OCI-LY7 (cell line): ENCODE measurements at regions not wholly inside any gene's neighbourhood (a gene's known extent, or its start where the extent isn't known, plus 50 kb on each side); places are given as distances from the start of the nearest gene placed in this dataset.

Experiments used
- BruUV-seq: library from RNA; stranded (reverse); fragments of 400-500 nt; replicated peaks from 2 replicates; lab custom pipeline; 2021; lab: Mats Ljungman, UMichigan
- CTCF ChIA-PET: fragments of 300-600 bp; sonication (Branson Sonifier 250); formaldehyde crosslinking; loops from one replicate; lab custom pipeline; 2022; ENCODE audit warnings: antibody characterized with exemption; ENCODE audit not compliant: unreplicated experiment; lab: Charles Lee
- POLR2A ChIA-PET: fragments of 300-600 bp; sonication (Branson Sonifier 250); formaldehyde crosslinking; loops from one replicate; lab custom pipeline; 2022; ENCODE audit warnings: antibody characterized with exemption; lab: Charles Lee
- DNase-seq: peaks from one replicate; pipeline ENCODE4 v3.0.0-alpha.2; 2015; ENCODE audit warnings: low spot score
- H2AFZ ChIP-seq: fragments of 200-600 bp; sonication (generic), shearing (Covaris generic); 2 replicates; pipeline ENCODE4 v1.6.1; 2014; ENCODE audit warnings: mild to moderate bottlenecking, antibody characterized with exemption, low read length, moderate library complexity
- H3K27ac ChIP-seq: fragments of 200-600 bp; sonication (generic); 2 replicates; pipeline ENCODE4 v1.5.1; 2014; ENCODE audit warnings: mixed run types, low read depth, mild to moderate bottlenecking, moderate library complexity, low read length, inconsistent platforms; ENCODE audit not compliant: poor library complexity, severe bottlenecking
- H3K36me3 ChIP-seq: fragments of 200-600 bp; sonication (generic); 2 replicates; pipeline ENCODE4 v1.6.1; 2014; ENCODE audit warnings: mild to moderate bottlenecking, antibody characterized with exemption, low read length, moderate library complexity, mixed read lengths; ENCODE audit not compliant: insufficient read depth
- H3K4me1 ChIP-seq: fragments of 200-600 bp; sonication (generic); 2 replicates; pipeline ENCODE4 v1.5.1; 2014; ENCODE audit warnings: mild to moderate bottlenecking, low read length; ENCODE audit not compliant: insufficient read depth, poor library complexity, severe bottlenecking
- H3K4me2 ChIP-seq: fragments of 200-600 bp; sonication (generic); 2 replicates; pipeline ENCODE4 v1.6.1; 2014; ENCODE audit warnings: mild to moderate bottlenecking, low read length
- H3K4me3 ChIP-seq: fragments of 200-600 bp; sonication (generic); 2 replicates; pipeline ENCODE4 v1.5.1; 2014; ENCODE audit warnings: mild to moderate bottlenecking, low read depth, low read length; ENCODE audit not compliant: poor library complexity, severe bottlenecking
- H3K79me2 ChIP-seq: fragments of 200-600 bp; sonication (generic); 2 replicates; pipeline ENCODE4 v1.6.1; 2016; ENCODE audit warnings: low read depth, mild to moderate bottlenecking, low read length, moderate library complexity, mixed read lengths; ENCODE audit not compliant: insufficient read depth
- H3K9me2 ChIP-seq: fragments of 200-600 bp; sonication (generic); 2 replicates; pipeline ENCODE4 v1.6.1; 2016; ENCODE audit warnings: mild to moderate bottlenecking, low read length, mixed read lengths; ENCODE audit not compliant: insufficient read depth
- H3K9me3 ChIP-seq: fragments of 200-600 bp; sonication (generic); 2 replicates; pipeline ENCODE4 v1.6.1; 2014; ENCODE audit warnings: mild to moderate bottlenecking, mixed run types, low read length, mixed read lengths
- H4K20me1 ChIP-seq: fragments of 200-600 bp; sonication (generic); 2 replicates; pipeline ENCODE4 v1.6.1; 2014; ENCODE audit warnings: mild to moderate bottlenecking, antibody characterized with exemption, low read length, moderate library complexity, mixed read lengths; ENCODE audit not compliant: insufficient read depth
- EZH2phosphoT487 ChIP-seq: fragments of 200-600 bp; sonication (generic); IDR thresholded peaks from 2 replicates; pipeline ENCODE4 v1.6.1; 2018; ENCODE audit warnings: low read depth, borderline replicate concordance, mild to moderate bottlenecking, mixed run types, antibody characterized with exemption, low read length, moderate library complexity, mixed read lengths
- intact Hi-C: fragments of 100-400 bp; cut with micrococcal nuclease; formaldehyde crosslinking; loops from one replicate; pipeline ENCODE4 v1.10.0; 2022; ENCODE audit not compliant: unreplicated experiment
- TF ChIP-seq, protein P1 (sequence below): fragments of 200-600 bp; sonication (generic); conservative IDR thresholded peaks from 2 replicates; pipeline ENCODE4 v1.5.1; 2014; ENCODE audit warnings: mild to moderate bottlenecking, antibody characterized with exemption, low read length, moderate library complexity, mixed read lengths

GRCh38 chr2:215699018-215699417, 263.1 kb upstream of the FN1 start:
- H3K4me1 ChIP-seq: no peaks in the 10 kb centered on the region
- DNase-seq: no peak
- POLR2A ChIA-PET: no interaction called here
- no peak overlapping the region for H3K27ac ChIP-seq
- no TSS peak for BruUV-seq
- no peaks in the 10 kb centered on the region for H3K36me3 ChIP-seq
- H4K20me1 ChIP-seq: no peaks in the 10 kb centered on the region
- H3K4me2 ChIP-seq: no peak overlapping the region
- no peak overlapping the region for H2AFZ ChIP-seq
- intact Hi-C loops: no loop called here
- no peak overlapping the region for H3K4me3 ChIP-seq
- CTCF ChIA-PET: no interaction called here
- H3K9me2 ChIP-seq: no peaks in the 10 kb centered on the region
- TF ChIP-seq, protein P1, sequence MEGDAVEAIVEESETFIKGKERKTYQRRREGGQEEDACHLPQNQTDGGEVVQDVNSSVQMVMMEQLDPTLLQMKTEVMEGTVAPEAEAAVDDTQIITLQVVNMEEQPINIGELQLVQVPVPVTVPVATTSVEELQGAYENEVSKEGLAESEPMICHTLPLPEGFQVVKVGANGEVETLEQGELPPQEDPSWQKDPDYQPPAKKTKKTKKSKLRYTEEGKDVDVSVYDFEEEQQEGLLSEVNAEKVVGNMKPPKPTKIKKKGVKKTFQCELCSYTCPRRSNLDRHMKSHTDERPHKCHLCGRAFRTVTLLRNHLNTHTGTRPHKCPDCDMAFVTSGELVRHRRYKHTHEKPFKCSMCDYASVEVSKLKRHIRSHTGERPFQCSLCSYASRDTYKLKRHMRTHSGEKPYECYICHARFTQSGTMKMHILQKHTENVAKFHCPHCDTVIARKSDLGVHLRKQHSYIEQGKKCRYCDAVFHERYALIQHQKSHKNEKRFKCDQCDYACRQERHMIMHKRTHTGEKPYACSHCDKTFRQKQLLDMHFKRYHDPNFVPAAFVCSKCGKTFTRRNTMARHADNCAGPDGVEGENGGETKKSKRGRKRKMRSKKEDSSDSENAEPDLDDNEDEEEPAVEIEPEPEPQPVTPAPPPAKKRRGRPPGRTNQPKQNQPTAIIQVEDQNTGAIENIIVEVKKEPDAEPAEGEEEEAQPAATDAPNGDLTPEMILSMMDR: no peak
- TF ChIP-seq EZH2phosphoT487: no peak
- no peaks in the 10 kb centered on the region for H3K9me3 ChIP-seq
- H3K79me2 ChIP-seq: no peaks in the 10 kb centered on the region

DNA sequence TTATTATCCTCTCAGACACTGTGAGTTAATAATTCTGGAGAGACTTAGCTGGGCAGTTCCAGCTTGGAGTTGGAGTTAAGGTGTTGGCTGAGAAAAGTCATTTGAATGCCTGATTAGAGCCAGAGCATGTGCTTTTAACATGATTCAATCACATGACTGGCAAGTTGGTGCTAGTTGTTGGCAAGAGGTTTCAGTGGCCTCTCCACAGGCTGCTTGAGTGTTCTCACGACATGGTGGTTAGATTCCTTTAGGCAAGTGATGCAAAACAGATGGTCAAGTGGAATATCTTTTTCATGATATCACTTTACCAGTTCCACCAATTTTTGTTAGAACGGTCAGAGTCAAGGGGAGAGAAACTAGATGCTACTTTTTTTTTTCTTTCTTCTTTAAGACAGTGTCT, 262.7 kb upstream of the FN1 start:
- intact Hi-C loops: no loop called here
- DNase-seq: no peak
- H3K27ac ChIP-seq: no peak overlapping the region
- no peak overlapping the region for H2AFZ ChIP-seq
- no peaks in the 10 kb centered on the region for H3K36me3 ChIP-seq
- H3K4me2 ChIP-seq: no peak overlapping the region
- CTCF ChIA-PET: no interaction called here
- H3K4me3 ChIP-seq: no peak overlapping the region
- BruUV-seq: no TSS peak
- no peaks in the 10 kb centered on the region for H3K9me3 ChIP-seq
- TF ChIP-seq EZH2phosphoT487: no peak
- TF ChIP-seq, protein P1: no peak
- POLR2A ChIA-PET: no interaction called here
- no peaks in the 10 kb centered on the region for H4K20me1 ChIP-seq
- H3K4me1 ChIP-seq: no peaks in the 10 kb centered on the region
- no peaks in the 10 kb centered on the region for H3K9me2 ChIP-seq
- no peaks in the 10 kb centered on the region for H3K79me2 ChIP-seq

DNA sequence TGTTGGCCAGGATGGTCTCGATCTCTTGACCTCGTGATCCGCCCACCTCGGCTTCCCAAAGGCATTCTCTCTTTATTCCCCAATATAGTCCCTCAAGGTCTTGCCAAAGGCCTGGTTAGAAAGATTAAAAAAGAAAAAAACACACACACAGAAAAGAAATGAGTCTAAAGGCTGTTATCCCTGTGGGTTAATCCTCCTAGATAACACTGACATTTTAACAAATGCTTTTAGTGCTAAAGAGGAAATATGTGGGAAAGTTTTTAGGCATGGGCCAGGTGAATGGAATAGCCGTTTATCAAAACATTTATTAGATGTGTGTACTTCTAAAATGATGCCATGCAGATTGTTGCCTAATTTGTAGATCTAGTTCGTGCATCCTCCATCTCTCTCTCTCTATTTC, 261.6 kb upstream of the FN1 start:
- H3K79me2 ChIP-seq: no peaks in the 10 kb centered on the region
- intact Hi-C loops: no loop called here
- no peaks in the 10 kb centered on the region for H3K36me3 ChIP-seq
- CTCF ChIA-PET: no interaction called here
- TF ChIP-seq, protein P1: no peak
- no peak for TF ChIP-seq EZH2phosphoT487
- H2AFZ ChIP-seq: no peak overlapping the region
- H3K4me2 ChIP-seq: no peak overlapping the region
- BruUV-seq: no TSS peak
- H4K20me1 ChIP-seq: no peaks in the 10 kb centered on the region
- H3K27ac ChIP-seq: no peak overlapping the region
- no peak for DNase-seq
- POLR2A ChIA-PET: no interaction called here
- H3K4me3 ChIP-seq: no peak overlapping the region
- H3K9me3 ChIP-seq: no peaks in the 10 kb centered on the region
- H3K9me2 ChIP-seq: no peaks in the 10 kb centered on the region
- no peaks in the 10 kb centered on the region for H3K4me1 ChIP-seq
